SK-N-SH (cell line): ENCODE measurements at regions not wholly inside any gene's neighbourhood (a gene's known extent, or its start where the extent isn't known, plus 50 kb on each side); places are given as distances from the start of the nearest gene placed in this dataset.
"Not testable (repeated sequence)": the region's sequence is repeated elsewhere in the genome, so short reads cannot be mapped to it uniquely, and the experiment has no call there.

ENCODE experiments used
- CTCF ChIA-PET: fragments of 300-600, 350-600 bp; formaldehyde crosslinking; extraction: SDS; loops from one replicate; lab custom pipeline; 2021; lab: Yijun Ruan, JAX
- POLR2A ChIA-PET: fragments of 350-600 bp; sonication (Branson Sonifier 250); formaldehyde crosslinking; extraction: SDS; loops from one replicate; lab custom pipeline; 2020; ENCODE audit warnings: antibody characterized with exemption, inconsistent platforms; lab: Yijun Ruan, JAX
- DNase-seq: peaks from one replicate; pipeline ENCODE4 v3.0.0; 2012
- H2AFZ ChIP-seq: fragments of 200-600 bp; sonication (generic); 2 replicates; pipeline ENCODE4 v1.8.1; 2016; ENCODE audit warnings: antibody characterized with exemption, mild to moderate bottlenecking, low read depth
- H3F3A ChIP-seq: fragments of 200-600 bp; sonication (generic); replicated peaks from 2 replicates; pipeline ENCODE3; 2016; ENCODE audit warnings: antibody characterized with exemption, mild to moderate bottlenecking; ENCODE audit not compliant: insufficient read depth
- H3K27ac ChIP-seq, 2 experiments: fragments of 200-500 bp in 1 of 2; fragments of 200-600 bp in 1 of 2; sonication (Bioruptor generic) in 1 of 2; sonication (generic), shearing (Covaris generic) in 1 of 2; 2 replicates each; pipeline versions ENCODE4 v1.5.1 to v1.6.1; 2014 to 2016; ENCODE audit warnings: low read depth in 2 of 2, inconsistent platforms in 1 of 2, low read length in 1 of 2, mild to moderate bottlenecking in 1 of 2, mixed read lengths in 1 of 2
- H3K27me3 ChIP-seq: fragments of 200-600 bp; sonication (generic), shearing (Covaris generic); 2 replicates; pipeline ENCODE4 v1.6.1; 2016; ENCODE audit warnings: mixed run types; ENCODE audit not compliant: insufficient read depth
- H3K36me3 ChIP-seq, 2 experiments: fragments of 200-500 bp in 1 of 2; fragments of 200-600 bp in 1 of 2; sonication (Bioruptor generic) in 1 of 2; sonication (generic) in 1 of 2; replicated peaks in 1 of 2; 2 replicates each; pipeline versions ENCODE3 to v1.5.1; 2014 to 2016; ENCODE audit warnings: low read length in 1 of 2, mild to moderate bottlenecking in 1 of 2; ENCODE audit not compliant: insufficient read depth in 2 of 2, control insufficient read depth in 1 of 2
- H3K4me1 ChIP-seq, 2 experiments: fragments of 200-500 bp in 1 of 2; fragments of 200-600 bp in 1 of 2; sonication (Bioruptor generic) in 1 of 2; sonication (generic), shearing (Covaris generic) in 1 of 2; 2 replicates each; pipeline versions ENCODE4 v1.5.1 to v1.6.1; 2014 to 2016; ENCODE audit warnings: low read depth in 1 of 2, low read length in 1 of 2, mixed run types in 1 of 2; ENCODE audit not compliant: insufficient read depth in 2 of 2, control insufficient read depth in 1 of 2
- H3K4me2 ChIP-seq: fragments of 200-600 bp; sonication (generic), shearing (Covaris generic); 2 replicates; pipeline ENCODE4 v1.6.1; 2017; ENCODE audit warnings: mixed run types
- H3K4me3 ChIP-seq, 2 experiments: fragments of 200-500 bp in 1 of 2; fragments of 200-600 bp in 1 of 2; sonication (Bioruptor generic) in 1 of 2; sonication (generic), shearing (Covaris generic) in 1 of 2; 2 replicates each; pipeline versions ENCODE4 v1.5.1 to v1.8.1; 2014 to 2016; ENCODE audit warnings: low read depth in 2 of 2, inconsistent platforms in 1 of 2, low read length in 1 of 2, mild to moderate bottlenecking in 1 of 2, mixed read lengths in 1 of 2, moderate library complexity in 1 of 2
- H3K79me2 ChIP-seq: fragments of 200-600 bp; sonication (generic); 2 replicates; pipeline ENCODE4 v1.8.1; 2017; ENCODE audit warnings: mild to moderate bottlenecking; ENCODE audit not compliant: insufficient read depth
- H3K9ac ChIP-seq: fragments of 200-600 bp; sonication (generic); 2 replicates; pipeline ENCODE4 v1.6.1; 2017; ENCODE audit warnings: mixed run types
- H3K9me2 ChIP-seq: fragments of 200-600 bp; sonication (generic); 2 replicates; pipeline ENCODE4 v1.6.1; 2017; ENCODE audit warnings: mixed run types
- H3K9me3 ChIP-seq: fragments of 200-600 bp; sonication (generic); 2 replicates; pipeline ENCODE4 v1.6.1; 2017; ENCODE audit warnings: mixed run types, mild to moderate bottlenecking, moderate library complexity
- H4K20me1 ChIP-seq: fragments of 200-600 bp; sonication (generic); 2 replicates; pipeline ENCODE4 v1.6.1; 2017; ENCODE audit warnings: mild to moderate bottlenecking, mixed run types; ENCODE audit not compliant: insufficient read depth
- CHD2 ChIP-seq: fragments of 150-350 bp; IDR thresholded peaks from 2 replicates; pipeline ENCODE4 v1.6.1; 2018; ENCODE audit warnings: low read length; ENCODE audit not compliant: partially characterized antibody
- NFIC ChIP-seq: IDR thresholded peaks from 2 replicates; pipeline ENCODE4 v1.4.0; 2012; ENCODE audit warnings: borderline replicate concordance
- PBX3 ChIP-seq: IDR thresholded peaks from 2 replicates; pipeline ENCODE4; 2012
- RCOR1 ChIP-seq: fragments of 150-350 bp; IDR thresholded peaks from 2 replicates; pipeline ENCODE4 v1.6.1; 2017; ENCODE audit warnings: antibody characterized with exemption, low read length
- RFX5 ChIP-seq: IDR thresholded peaks from 2 replicates; pipeline ENCODE4 v1.6.1; 2012; ENCODE audit warnings: mild to moderate bottlenecking, improper control_type of control experiment, low read length
- SIN3A ChIP-seq: IDR thresholded peaks from 2 replicates; pipeline ENCODE4 v1.6.1; 2012; ENCODE audit warnings: low read depth, mild to moderate bottlenecking, low read length, moderate library complexity, borderline replicate concordance
- WGBS: methylation state at CpG from one replicate; pipeline ENCODE4 v1.1.6; 2017; ENCODE audit warnings: low lambda C conversion rate; 5-methylcytosine and 5-hydroxymethylcytosine counted together
- TF ChIP-seq, protein P1 (sequence below): IDR thresholded peaks from 2 replicates; pipeline ENCODE4 v1.4.0; 2012; ENCODE audit warnings: low read depth, borderline replicate concordance

DNA sequence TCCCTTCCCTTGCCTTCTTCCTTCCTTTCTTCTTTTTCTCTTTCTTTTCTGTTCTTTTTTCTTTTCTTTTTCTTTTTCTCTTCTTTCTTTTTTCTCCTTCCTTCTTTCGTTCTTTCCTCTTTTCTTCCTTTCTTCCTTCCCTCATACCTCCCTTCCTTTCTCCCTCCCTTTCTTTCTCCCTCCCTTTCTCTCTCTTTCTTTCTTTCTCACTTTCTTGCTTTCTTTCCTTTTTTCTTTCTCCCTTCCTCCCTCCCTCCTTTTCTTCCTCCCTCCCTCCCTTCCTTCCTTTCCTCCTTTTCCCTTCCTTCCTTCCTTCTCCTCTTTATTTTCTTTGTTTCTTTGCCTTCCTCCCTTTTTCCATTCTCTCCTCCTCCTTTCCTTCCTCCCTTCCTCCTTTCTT is 96.3 kb downstream of the POM121L12 start:
- Histone ChIP-seq H3F3A (no peaks in the 10 kb centered on the region), H3K4me1 (no peaks in the 10 kb centered on the region), H3K27ac (no peak overlapping the region), H3K27me3 (no peaks in the 10 kb centered on the region), H3K4me3 (no peak overlapping the region), H3K79me2 (no peaks in the 10 kb centered on the region), H3K9me2 (no peaks in the 10 kb centered on the region), H3K9me3 (no peaks in the 10 kb centered on the region), H3K4me2 (no peak overlapping the region), H3K36me3 (no peaks in the 10 kb centered on the region), H4K20me1 (no peaks in the 10 kb centered on the region), H2AFZ (no peak overlapping the region), H3K9ac (no peak overlapping the region)
- TF ChIP-seq, protein P1, sequence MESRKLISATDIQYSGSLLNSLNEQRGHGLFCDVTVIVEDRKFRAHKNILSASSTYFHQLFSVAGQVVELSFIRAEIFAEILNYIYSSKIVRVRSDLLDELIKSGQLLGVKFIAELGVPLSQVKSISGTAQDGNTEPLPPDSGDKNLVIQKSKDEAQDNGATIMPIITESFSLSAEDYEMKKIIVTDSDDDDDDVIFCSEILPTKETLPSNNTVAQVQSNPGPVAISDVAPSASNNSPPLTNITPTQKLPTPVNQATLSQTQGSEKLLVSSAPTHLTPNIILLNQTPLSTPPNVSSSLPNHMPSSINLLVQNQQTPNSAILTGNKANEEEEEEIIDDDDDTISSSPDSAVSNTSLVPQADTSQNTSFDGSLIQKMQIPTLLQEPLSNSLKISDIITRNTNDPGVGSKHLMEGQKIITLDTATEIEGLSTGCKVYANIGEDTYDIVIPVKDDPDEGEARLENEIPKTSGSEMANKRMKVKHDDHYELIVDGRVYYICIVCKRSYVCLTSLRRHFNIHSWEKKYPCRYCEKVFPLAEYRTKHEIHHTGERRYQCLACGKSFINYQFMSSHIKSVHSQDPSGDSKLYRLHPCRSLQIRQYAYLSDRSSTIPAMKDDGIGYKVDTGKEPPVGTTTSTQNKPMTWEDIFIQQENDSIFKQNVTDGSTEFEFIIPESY: no peak
- TF ChIP-seq RFX5 (no peak), CHD2 (no peak)
- 2% methylated on average over 1 of the region's 1 CpG for WGBS
- ChIA-PET CTCF (no interaction called here), POLR2A (no interaction called here)
- no peak for DNase-seq

- TF ChIP-seq PBX3: no peak
- TF ChIP-seq RCOR1: no peak
- TF ChIP-seq NFIC: no peak
- no peak for TF ChIP-seq SIN3A
- H3K9me2 ChIP-seq: no peaks in the 10 kb centered on the region; the same call in 1 of the 2 replicates
- no peak overlapping the region for H3K9ac ChIP-seq
- no peaks in the 10 kb centered on the region for H4K20me1 ChIP-seq
- no peaks in the 10 kb centered on the region for H3K4me1 ChIP-seq
- no peak overlapping the region for H3K27ac ChIP-seq
- no peaks in the 10 kb centered on the region for H3K27me3 ChIP-seq
- no peaks in the 10 kb centered on the region for H3F3A ChIP-seq
- H2AFZ ChIP-seq: no peak overlapping the region
- no peak overlapping the region for H3K4me2 ChIP-seq
- H3K79me2 ChIP-seq: no peaks in the 10 kb centered on the region
- DNase-seq: no peak
- ChIA-PET CTCF (no interaction called here), POLR2A (no interaction called here)
- H3K36me3 ChIP-seq: no peaks in the 10 kb centered on the region
- 0 out of 2 replicates have a peak, but pooled peaks cover 5% of the 10 kb centered on the region for H3K9me3 ChIP-seq
- WGBS: 36% methylated on average over 2 of the region's 2 CpGs
- H3K4me3 ChIP-seq: no peak overlapping the region
Observed at GRCh38 chr7:53151496-53151895, 116.1 kb downstream of the POM121L12 start.

DNA sequence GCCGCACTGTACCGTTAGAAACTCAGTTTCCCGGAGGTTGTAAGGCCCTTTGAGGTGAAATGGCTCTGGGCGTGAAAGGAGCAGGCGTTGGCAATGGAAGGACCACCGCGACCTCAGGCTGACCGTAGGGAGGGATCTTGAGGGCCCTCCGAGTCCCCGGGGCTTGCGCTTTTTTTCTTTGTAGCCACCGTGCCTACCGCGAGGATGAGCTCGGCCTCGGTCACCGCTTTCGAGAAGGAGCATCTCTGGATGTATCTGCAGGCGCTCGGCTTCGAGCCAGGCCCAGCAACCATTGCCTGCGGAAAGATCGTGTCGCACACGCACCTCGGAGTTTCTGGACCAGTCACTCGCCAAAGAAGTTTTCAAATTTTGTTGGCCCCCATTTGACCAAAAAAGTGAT is 151.8 kb downstream of the POM121L12 start:
- H3K79me2 ChIP-seq, H2AFZ ChIP-seq, H3K4me3 ChIP-seq, H3K36me3 ChIP-seq, H3F3A ChIP-seq, DNase-seq, H3K27me3 ChIP-seq, POLR2A ChIA-PET, H3K4me1 ChIP-seq, H3K9ac ChIP-seq, H4K20me1 ChIP-seq, H3K27ac ChIP-seq, CTCF ChIA-PET, H3K4me2 ChIP-seq, H3K9me2 ChIP-seq: not testable (repeated sequence)
- H3K9me3 ChIP-seq: peaks cover 19% of the 10 kb centered on the region; the same call in 1 of the 2 replicates
- 65% methylated on average over 20 of the region's 27 CpGs for WGBS
